ENCODE measurements at regions not wholly inside any gene's neighbourhood (a gene's known extent, or its start where the extent isn't known, plus 50 kb on each side); places are given as distances from the start of the nearest gene placed in this dataset.

- no peak for TF ChIP-seq POLR2A (IDR thresholded peaks at IDR 0.05; ENCODE audit: low read depth, low read length)
- TF ChIP-seq POLR2AphosphoS5 (IDR thresholded peaks at IDR 0.05; ENCODE audit: low read depth, low read length): no peak
Observed at GRCh38 chr5:126274763-126275125, 148.5 kb upstream of the GRAMD2B start.

Data from GM12892 (cell line).